ENCODE measurements at regions not wholly inside any gene's neighbourhood (a gene's known extent, or its start where the extent isn't known, plus 50 kb on each side); places are given as distances from the start of the nearest gene placed in this dataset.

GRCh38 chr5:108637134-108637533 lies 110.6 kb upstream of the FER start:
- Histone ChIP-seq H3K36me3 (no peaks in the 10 kb centered on the region), H3K27me3 (no peaks in the 10 kb centered on the region), H3K27ac (no peak overlapping the region), H3K9me3 (no peaks in the 10 kb centered on the region), H3K4me3 (no peak overlapping the region), H3K4me1 (peaks cover 0 to 14% (median 5%) of the 10 kb centered on the region in 4 donors)
- intact Hi-C loops (cut with DNase I; ENCODE audit: low total_unique reads) = no loop called here
- no peak for TF ChIP-seq CTCF (IDR thresholded peaks at IDR 0.05)
- no peak for DNase-seq

- intact Hi-C loops (cut with DNase I; ENCODE audit: low total_unique reads) = no loop called here
- no peaks in the 10 kb centered on the region for H3K36me3 ChIP-seq
- TF ChIP-seq CTCF (IDR thresholded peaks at IDR 0.05) = no peak
These were observed 111.4 kb upstream of the FER start for GRCh38 chr5:108636135-108636853.

GRCh38 chr5:108634617-108635288 lies 112.9 kb upstream of the FER start:
- H3K27ac ChIP-seq = no peak overlapping the region
- no peak for DNase-seq
- no peaks in the 10 kb centered on the region for H3K9me3 ChIP-seq
- no peak for TF ChIP-seq CTCF (IDR thresholded peaks at IDR 0.05)
- no peaks in the 10 kb centered on the region for H3K27me3 ChIP-seq
- no peaks in the 10 kb centered on the region for H3K36me3 ChIP-seq
- no peak overlapping the region for H3K4me3 ChIP-seq
- peaks cover 0 to 11% (median 5%) of the 10 kb centered on the region in 4 donors for H3K4me1 ChIP-seq
- intact Hi-C loops (cut with DNase I; ENCODE audit: low total_unique reads) = no loop called here

More at GRCh38 chr5:108636135-108636853, 111.4 kb upstream of the FER start:
- H3K27me3 ChIP-seq = no peaks in the 10 kb centered on the region
- no peak for DNase-seq
- H3K27ac ChIP-seq = no peak overlapping the region
- H3K4me3 ChIP-seq = no peak overlapping the region
- H3K4me1 ChIP-seq = peaks cover 0 to 11% (median 5%) of the 10 kb centered on the region in 4 donors
- no peaks in the 10 kb centered on the region for H3K9me3 ChIP-seq

- H3K4me1 ChIP-seq = peaks cover 0 to 11% (median 5%) of the 10 kb centered on the region in 4 donors
- no peak for DNase-seq
- no peaks in the 10 kb centered on the region for H3K36me3 ChIP-seq
- H3K27ac ChIP-seq = no peak overlapping the region
- no peaks in the 10 kb centered on the region for H3K27me3 ChIP-seq
- no peaks in the 10 kb centered on the region for H3K9me3 ChIP-seq
- no peak overlapping the region for H3K4me3 ChIP-seq
- no peak for TF ChIP-seq CTCF (IDR thresholded peaks at IDR 0.05)
- intact Hi-C loops (cut with DNase I; ENCODE audit: low total_unique reads) = no loop called here
These were observed 113.6 kb upstream of the FER start for GRCh38 chr5:108634010-108634616.

GRCh38 chr5:108629779-108630528 lies 117.7 kb upstream of the FER start:
- H3K4me3 ChIP-seq = no peak overlapping the region
- no peak for TF ChIP-seq CTCF (IDR thresholded peaks at IDR 0.05)
- no peaks in the 10 kb centered on the region for H3K27me3 ChIP-seq
- no peaks in the 10 kb centered on the region for H3K9me3 ChIP-seq
- no peak overlapping the region for H3K27ac ChIP-seq
- intact Hi-C loops (cut with DNase I; ENCODE audit: low total_unique reads) = no loop called here
- no peaks in the 10 kb centered on the region for H3K36me3 ChIP-seq
- no peak for DNase-seq
- H3K4me1 ChIP-seq = peaks cover 0 to 11% (median 5%) of the 10 kb centered on the region in 4 donors

All from tibial artery (tissue), 4 donors.